Keratinocyte (primary cell): ENCODE measurements at regions not wholly inside any gene's neighbourhood (a gene's known extent, or its start where the extent isn't known, plus 50 kb on each side); places are given as distances from the start of the nearest gene placed in this dataset.

Experiments
- DNase-seq: peaks from one replicate; pipeline ENCODE4 v3.0.0-alpha.2; 2011; ENCODE audit warnings: low read depth, missing footprints, low spot score
- FAIRE-seq: peaks from 2 replicates; lab custom pipeline; 2011; peaks lifted over from hg19 to GRCh38; lab: Jason Lieb, UNC
- H2AFZ ChIP-seq: 2 replicates; pipeline ENCODE4 v1.6.0; 2012; ENCODE audit warnings: low read length, control low read depth, inconsistent platforms; ENCODE audit not compliant: control insufficient read depth
- H3K27ac ChIP-seq: 2 replicates; pipeline ENCODE4 v1.5.1; 2011; ENCODE audit warnings: low read length; ENCODE audit not compliant: control insufficient read depth, insufficient read depth
- H3K27me3 ChIP-seq: 3 replicates; pipeline ENCODE4 v1.6.0; 2011; ENCODE audit warnings: low read length; ENCODE audit not compliant: control insufficient read depth, insufficient read depth; ENCODE audit errors: extremely low read depth
- H3K36me3 ChIP-seq, 2 experiments: 2 replicates in 1 of 2; 3 replicates in 1 of 2; pipeline ENCODE4 v1.5.1; 2011; ENCODE audit warnings: low read length in 2 of 2, mild to moderate bottlenecking in 1 of 2; ENCODE audit not compliant: control insufficient read depth in 2 of 2, insufficient read depth in 2 of 2; ENCODE audit errors: extremely low read depth in 1 of 2
- H3K4me1 ChIP-seq: 3 replicates; pipeline ENCODE4 v1.5.1; 2011; ENCODE audit warnings: low read length; ENCODE audit not compliant: control insufficient read depth, insufficient read depth; ENCODE audit errors: extremely low read depth
- H3K4me2 ChIP-seq: 3 replicates; pipeline ENCODE4 v1.6.0; 2011; ENCODE audit warnings: low read depth, low read length; ENCODE audit not compliant: control insufficient read depth, insufficient read depth; ENCODE audit errors: extremely low read depth
- H3K4me3 ChIP-seq, 3 experiments: fragments of 200-600 bp in 1 of 3; sonication (generic) in 1 of 3; 2 replicates in 2 of 3; 3 replicates in 1 of 3; pipeline ENCODE4 v1.5.1; 2011 to 2016; ENCODE audit warnings: low read length in 3 of 3, mild to moderate bottlenecking in 3 of 3, control low read depth in 2 of 3, inconsistent platforms in 1 of 3, low read depth in 1 of 3, mixed read lengths in 1 of 3, mixed run types in 1 of 3, moderate library complexity in 1 of 3; ENCODE audit not compliant: control insufficient read depth in 2 of 3, insufficient read depth in 2 of 3; ENCODE audit errors: extremely low read depth in 1 of 3
- H3K79me2 ChIP-seq: 2 replicates; pipeline ENCODE4 v1.6.0; 2012; ENCODE audit warnings: low read length; ENCODE audit not compliant: control insufficient read depth, insufficient read depth
- H3K9ac ChIP-seq: 3 replicates; pipeline ENCODE4 v1.6.0; 2011; ENCODE audit warnings: low read length; ENCODE audit not compliant: control insufficient read depth, insufficient read depth; ENCODE audit errors: extremely low read depth
- H3K9me1 ChIP-seq: 3 replicates; pipeline ENCODE4 v1.6.0; 2011; ENCODE audit warnings: low read length; ENCODE audit not compliant: control insufficient read depth, insufficient read depth; ENCODE audit errors: extremely low read depth
- H3K9me3 ChIP-seq: 2 replicates; pipeline ENCODE4 v1.5.1; 2012; ENCODE audit warnings: low read depth, low read length; ENCODE audit not compliant: control insufficient read depth
- H4K20me1 ChIP-seq: 3 replicates; pipeline ENCODE4 v1.6.0; 2011; ENCODE audit warnings: low read length; ENCODE audit not compliant: control insufficient read depth, insufficient read depth; ENCODE audit errors: extremely low read depth
- EZH2 ChIP-seq: IDR thresholded peaks from one replicate; pipeline ENCODE4 v1.6.1; 2012; ENCODE audit warnings: inconsistent platforms, mild to moderate bottlenecking, low read length, moderate library complexity
- dilution Hi-C: fragments of 300-500 bp; cut with MboI; formaldehyde crosslinking; loops from one replicate; pipeline ENCODE4 v1.7.0; 2020; ENCODE audit warnings: low sequenced_read_pairs; ENCODE audit not compliant: extremely low pct_ligation_motif_present
- TF ChIP-seq, protein P1 (sequence below), 3 experiments: IDR thresholded peaks in 1 of 3; conservative IDR thresholded peaks in 1 of 3; optimal IDR thresholded peaks in 1 of 3; 2 replicates in 2 of 3; 3 replicates in 1 of 3; pipeline versions ENCODE3 to v1.5.1; 2011; ENCODE audit warnings: low read length in 3 of 3, mild to moderate bottlenecking in 3 of 3, moderate library complexity in 2 of 3, control low read depth in 1 of 3, inconsistent platforms in 1 of 3; ENCODE audit not compliant: insufficient read depth in 2 of 3; ENCODE audit errors: extremely low read depth in 1 of 3

DNA sequence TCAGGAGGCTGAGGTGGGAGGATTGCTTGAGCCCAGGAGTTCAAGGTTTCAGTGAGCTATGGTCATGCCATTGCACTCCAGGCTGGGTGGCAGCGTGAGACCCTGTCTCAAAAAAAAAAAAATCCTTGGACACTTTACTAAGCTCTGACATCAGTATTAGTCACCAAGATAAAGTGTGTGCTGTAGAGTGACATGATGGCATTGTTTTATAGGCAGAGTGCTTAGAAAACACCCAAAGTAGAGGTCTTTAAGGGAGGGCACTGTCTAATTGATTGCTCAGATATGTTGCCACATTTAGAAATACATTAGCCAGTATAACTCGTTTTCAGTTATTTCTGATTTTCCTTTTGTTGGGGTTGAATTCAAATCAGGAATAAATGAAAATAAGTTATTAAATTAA, 235.9 kb downstream of the REEP3 start:
- dilution Hi-C loops = no loop called here
- H3K79me2 ChIP-seq = no peaks in the 10 kb centered on the region
- no peaks in the 10 kb centered on the region for H4K20me1 ChIP-seq
- H3K4me3 ChIP-seq = no peak overlapping the region
- no peaks in the 10 kb centered on the region for H3K9me3 ChIP-seq
- H3K27me3 ChIP-seq = no peaks in the 10 kb centered on the region
- H3K4me1 ChIP-seq = no peaks in the 10 kb centered on the region
- H3K36me3 ChIP-seq = no peaks in the 10 kb centered on the region
- H3K9me1 ChIP-seq = no peaks in the 10 kb centered on the region
- H3K4me2 ChIP-seq = no peak overlapping the region
- no peak overlapping the region for H2AFZ ChIP-seq
- no peak overlapping the region for H3K9ac ChIP-seq
- FAIRE-seq (no peak), DNase-seq (no peak)
- TF ChIP-seq EZH2 = no peak
- TF ChIP-seq, protein P1, sequence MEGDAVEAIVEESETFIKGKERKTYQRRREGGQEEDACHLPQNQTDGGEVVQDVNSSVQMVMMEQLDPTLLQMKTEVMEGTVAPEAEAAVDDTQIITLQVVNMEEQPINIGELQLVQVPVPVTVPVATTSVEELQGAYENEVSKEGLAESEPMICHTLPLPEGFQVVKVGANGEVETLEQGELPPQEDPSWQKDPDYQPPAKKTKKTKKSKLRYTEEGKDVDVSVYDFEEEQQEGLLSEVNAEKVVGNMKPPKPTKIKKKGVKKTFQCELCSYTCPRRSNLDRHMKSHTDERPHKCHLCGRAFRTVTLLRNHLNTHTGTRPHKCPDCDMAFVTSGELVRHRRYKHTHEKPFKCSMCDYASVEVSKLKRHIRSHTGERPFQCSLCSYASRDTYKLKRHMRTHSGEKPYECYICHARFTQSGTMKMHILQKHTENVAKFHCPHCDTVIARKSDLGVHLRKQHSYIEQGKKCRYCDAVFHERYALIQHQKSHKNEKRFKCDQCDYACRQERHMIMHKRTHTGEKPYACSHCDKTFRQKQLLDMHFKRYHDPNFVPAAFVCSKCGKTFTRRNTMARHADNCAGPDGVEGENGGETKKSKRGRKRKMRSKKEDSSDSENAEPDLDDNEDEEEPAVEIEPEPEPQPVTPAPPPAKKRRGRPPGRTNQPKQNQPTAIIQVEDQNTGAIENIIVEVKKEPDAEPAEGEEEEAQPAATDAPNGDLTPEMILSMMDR (optimal IDR thresholded peaks at IDR 0.05 in 1 of 3, IDR thresholded peaks at IDR 0.05 in 1 of 3, conservative IDR thresholded peaks at IDR 0.05 in 1 of 3; ENCODE audit: extremely low read depth in 1 of 3, insufficient read depth in 2 of 3, low read length in 3 of 3) = no peak
- no peak overlapping the region for H3K27ac ChIP-seq

DNA sequence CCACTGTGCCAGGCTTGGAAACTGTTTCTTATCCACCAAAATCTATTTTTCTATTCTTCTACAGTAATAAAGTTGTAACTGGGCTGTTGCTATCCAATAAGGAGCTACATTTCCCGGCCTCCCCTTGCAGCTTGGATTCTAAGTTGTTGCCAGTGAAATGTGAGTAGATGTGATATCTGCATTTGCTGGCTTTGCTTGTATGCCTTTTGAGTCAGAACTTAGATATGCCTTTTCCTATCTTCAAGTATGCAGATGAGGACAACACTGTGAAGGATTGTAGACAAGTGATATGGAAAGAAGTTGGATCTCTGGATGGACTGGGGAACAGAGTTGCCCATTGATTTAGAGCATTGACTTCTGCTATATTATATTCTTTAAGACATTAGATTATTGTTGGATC, 236.9 kb downstream of the REEP3 start:
- DNase-seq = no peak
- H2AFZ ChIP-seq = no peak overlapping the region
- no peaks in the 10 kb centered on the region for H3K9me1 ChIP-seq
- TF ChIP-seq EZH2 = no peak
- TF ChIP-seq, protein P1 (optimal IDR thresholded peaks at IDR 0.05 in 1 of 3, IDR thresholded peaks at IDR 0.05 in 1 of 3, conservative IDR thresholded peaks at IDR 0.05 in 1 of 3; ENCODE audit: extremely low read depth in 1 of 3, insufficient read depth in 2 of 3, low read length in 3 of 3) = no peak
- H3K4me3 ChIP-seq = no peak overlapping the region
- no peak for FAIRE-seq
- no peaks in the 10 kb centered on the region for H4K20me1 ChIP-seq
- no peaks in the 10 kb centered on the region for H3K27me3 ChIP-seq
- H3K9ac ChIP-seq = no peak overlapping the region
- dilution Hi-C loops = no loop called here
- H3K79me2 ChIP-seq = no peaks in the 10 kb centered on the region
- no peaks in the 10 kb centered on the region for H3K9me3 ChIP-seq
- H3K36me3 ChIP-seq = no peaks in the 10 kb centered on the region
- H3K27ac ChIP-seq = no peak overlapping the region
- H3K4me1 ChIP-seq = no peaks in the 10 kb centered on the region
- H3K4me2 ChIP-seq = no peak overlapping the region
